ENCODE measurements at regions not wholly inside any gene's neighbourhood (a gene's known extent, or its start where the extent isn't known, plus 50 kb on each side); places are given as distances from the start of the nearest gene placed in this dataset.

DNA sequence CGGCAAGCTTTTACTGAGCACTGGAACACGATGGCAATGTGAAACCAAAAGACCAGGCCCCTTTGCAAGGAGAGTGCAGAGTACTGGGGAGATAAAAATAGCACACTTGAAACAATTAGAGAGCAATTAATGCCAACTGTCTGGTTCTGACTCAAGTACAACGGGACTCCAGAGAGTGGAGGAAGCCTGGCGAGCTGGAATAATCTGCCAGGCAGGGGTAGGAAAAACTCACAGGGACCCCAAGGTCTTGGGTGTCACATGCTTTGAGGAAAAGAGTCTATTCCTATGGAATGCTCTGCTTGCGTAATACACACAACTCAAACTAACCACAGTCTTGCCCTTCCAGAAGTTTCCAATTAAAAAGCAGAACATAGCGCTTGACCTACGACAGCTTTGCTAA is 113.0 kb upstream of the CLMP start (continued):
- TF ChIP-seq EZH2 (IDR thresholded peaks at IDR 0.05; ENCODE audit: low read depth, unreplicated experiment) (no peak), STAT1 (IDR thresholded peaks at IDR 0.05; ENCODE audit: unreplicated experiment) (no peak), NANOG (IDR thresholded peaks at IDR 0.05; ENCODE audit: borderline replicate concordance) (no peak), EZH2phosphoT487 (IDR thresholded peaks at IDR 0.05; ENCODE audit: unreplicated experiment) (no peak), ZNF331 (CRISPR knock-in tag; IDR thresholded peaks at IDR 0.05; ENCODE audit: low read depth) (no peak), ZNF114 (CRISPR knock-in tag; IDR thresholded peaks at IDR 0.05) (no peak), JUNB (IDR thresholded peaks at IDR 0.05; ENCODE audit: unreplicated experiment) (no peak), CREB1 (CRISPR knock-in tag; IDR thresholded peaks at IDR 0.05; ENCODE audit: low read depth) (no peak)
- TF ChIP-seq, protein P1, sequence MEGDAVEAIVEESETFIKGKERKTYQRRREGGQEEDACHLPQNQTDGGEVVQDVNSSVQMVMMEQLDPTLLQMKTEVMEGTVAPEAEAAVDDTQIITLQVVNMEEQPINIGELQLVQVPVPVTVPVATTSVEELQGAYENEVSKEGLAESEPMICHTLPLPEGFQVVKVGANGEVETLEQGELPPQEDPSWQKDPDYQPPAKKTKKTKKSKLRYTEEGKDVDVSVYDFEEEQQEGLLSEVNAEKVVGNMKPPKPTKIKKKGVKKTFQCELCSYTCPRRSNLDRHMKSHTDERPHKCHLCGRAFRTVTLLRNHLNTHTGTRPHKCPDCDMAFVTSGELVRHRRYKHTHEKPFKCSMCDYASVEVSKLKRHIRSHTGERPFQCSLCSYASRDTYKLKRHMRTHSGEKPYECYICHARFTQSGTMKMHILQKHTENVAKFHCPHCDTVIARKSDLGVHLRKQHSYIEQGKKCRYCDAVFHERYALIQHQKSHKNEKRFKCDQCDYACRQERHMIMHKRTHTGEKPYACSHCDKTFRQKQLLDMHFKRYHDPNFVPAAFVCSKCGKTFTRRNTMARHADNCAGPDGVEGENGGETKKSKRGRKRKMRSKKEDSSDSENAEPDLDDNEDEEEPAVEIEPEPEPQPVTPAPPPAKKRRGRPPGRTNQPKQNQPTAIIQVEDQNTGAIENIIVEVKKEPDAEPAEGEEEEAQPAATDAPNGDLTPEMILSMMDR (conservative IDR thresholded peaks at IDR 0.05; ENCODE audit: low read depth in 2 of 2) = no peak
- TF ChIP-seq, protein P2, sequence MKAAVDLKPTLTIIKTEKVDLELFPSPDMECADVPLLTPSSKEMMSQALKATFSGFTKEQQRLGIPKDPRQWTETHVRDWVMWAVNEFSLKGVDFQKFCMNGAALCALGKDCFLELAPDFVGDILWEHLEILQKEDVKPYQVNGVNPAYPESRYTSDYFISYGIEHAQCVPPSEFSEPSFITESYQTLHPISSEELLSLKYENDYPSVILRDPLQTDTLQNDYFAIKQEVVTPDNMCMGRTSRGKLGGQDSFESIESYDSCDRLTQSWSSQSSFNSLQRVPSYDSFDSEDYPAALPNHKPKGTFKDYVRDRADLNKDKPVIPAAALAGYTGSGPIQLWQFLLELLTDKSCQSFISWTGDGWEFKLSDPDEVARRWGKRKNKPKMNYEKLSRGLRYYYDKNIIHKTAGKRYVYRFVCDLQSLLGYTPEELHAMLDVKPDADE (IDR thresholded peaks at IDR 0.05) = no peak
- TF ChIP-seq, protein P3, sequence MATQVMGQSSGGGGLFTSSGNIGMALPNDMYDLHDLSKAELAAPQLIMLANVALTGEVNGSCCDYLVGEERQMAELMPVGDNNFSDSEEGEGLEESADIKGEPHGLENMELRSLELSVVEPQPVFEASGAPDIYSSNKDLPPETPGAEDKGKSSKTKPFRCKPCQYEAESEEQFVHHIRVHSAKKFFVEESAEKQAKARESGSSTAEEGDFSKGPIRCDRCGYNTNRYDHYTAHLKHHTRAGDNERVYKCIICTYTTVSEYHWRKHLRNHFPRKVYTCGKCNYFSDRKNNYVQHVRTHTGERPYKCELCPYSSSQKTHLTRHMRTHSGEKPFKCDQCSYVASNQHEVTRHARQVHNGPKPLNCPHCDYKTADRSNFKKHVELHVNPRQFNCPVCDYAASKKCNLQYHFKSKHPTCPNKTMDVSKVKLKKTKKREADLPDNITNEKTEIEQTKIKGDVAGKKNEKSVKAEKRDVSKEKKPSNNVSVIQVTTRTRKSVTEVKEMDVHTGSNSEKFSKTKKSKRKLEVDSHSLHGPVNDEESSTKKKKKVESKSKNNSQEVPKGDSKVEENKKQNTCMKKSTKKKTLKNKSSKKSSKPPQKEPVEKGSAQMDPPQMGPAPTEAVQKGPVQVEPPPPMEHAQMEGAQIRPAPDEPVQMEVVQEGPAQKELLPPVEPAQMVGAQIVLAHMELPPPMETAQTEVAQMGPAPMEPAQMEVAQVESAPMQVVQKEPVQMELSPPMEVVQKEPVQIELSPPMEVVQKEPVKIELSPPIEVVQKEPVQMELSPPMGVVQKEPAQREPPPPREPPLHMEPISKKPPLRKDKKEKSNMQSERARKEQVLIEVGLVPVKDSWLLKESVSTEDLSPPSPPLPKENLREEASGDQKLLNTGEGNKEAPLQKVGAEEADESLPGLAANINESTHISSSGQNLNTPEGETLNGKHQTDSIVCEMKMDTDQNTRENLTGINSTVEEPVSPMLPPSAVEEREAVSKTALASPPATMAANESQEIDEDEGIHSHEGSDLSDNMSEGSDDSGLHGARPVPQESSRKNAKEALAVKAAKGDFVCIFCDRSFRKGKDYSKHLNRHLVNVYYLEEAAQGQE (IDR thresholded peaks at IDR 0.05; ENCODE audit: unreplicated experiment) = no peak

DNA sequence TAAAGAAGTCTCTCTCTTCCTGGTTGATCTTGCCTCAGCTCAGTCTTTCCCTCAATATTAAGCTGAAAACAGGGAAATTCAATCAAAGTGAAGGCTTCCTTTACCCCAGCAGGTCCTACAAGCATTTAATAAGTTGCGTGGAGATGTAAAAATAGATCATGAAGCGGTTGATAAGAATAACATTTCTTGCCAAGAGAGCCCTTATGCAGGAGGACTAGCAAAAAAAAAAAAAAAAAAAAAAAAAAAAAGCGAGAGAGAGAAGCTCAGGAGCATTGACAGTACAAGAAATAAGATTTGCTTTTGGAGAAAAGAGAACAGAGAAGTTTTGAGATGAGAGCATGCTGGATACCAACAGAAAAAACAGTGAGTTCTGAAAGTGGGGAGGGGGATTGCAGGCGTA is 112.2 kb upstream of the CLMP start:
- ATAC-seq (no peak), DNase-seq (ENCODE audit: low spot score) (no peak)
- Mint-ChIP-seq H3K27me3 (ENCODE audit: insufficient read depth, low read depth, poor library complexity) (peaks cover 18% of the 10 kb centered on the region), H3K36me3 (ENCODE audit: low read depth) (no peaks in the 10 kb centered on the region), H3K4me1 (peaks cover 37% of the 10 kb centered on the region), H3K9me3 (no peaks in the 10 kb centered on the region), H3K27ac (no peak overlapping the region), H3K4me3 (no peak overlapping the region)
- H3K36me3 ChIP-seq (ENCODE audit: insufficient read depth) = no peaks in the 10 kb centered on the region
- no peaks in the 10 kb centered on the region for H3K79me2 ChIP-seq (replicated peaks; ENCODE audit: insufficient read depth)
- H4K20me1 ChIP-seq (replicated peaks; ENCODE audit: insufficient read depth) = no peaks in the 10 kb centered on the region
- no peak overlapping the region; the same call in 1 of the 2 replicates for H2AFZ ChIP-seq
- H3F3A ChIP-seq (replicated peaks; ENCODE audit: low read depth) = 0 out of 2 replicates have a peak, but pooled peaks cover 4% of the 10 kb centered on the region
- no peak overlapping the region for H3K27ac ChIP-seq (ENCODE audit: low read depth)
- no peak overlapping the region for H3K4me2 ChIP-seq
- H3K27me3 ChIP-seq (ENCODE audit: insufficient read depth) = peaks cover 18% of the 10 kb centered on the region
- H3K9me2 ChIP-seq (ENCODE audit: insufficient read depth) = no peaks in the 10 kb centered on the region
- H3K4me3 ChIP-seq = no peak overlapping the region
- peaks cover 19% of the 10 kb centered on the region for H3K4me1 ChIP-seq (ENCODE audit: insufficient read depth)
- no peak for TF ChIP-seq POLR2AphosphoS5 (IDR thresholded peaks at IDR 0.05; ENCODE audit: low read depth)
- TF ChIP-seq ZNF331 (CRISPR knock-in tag; IDR thresholded peaks at IDR 0.05; ENCODE audit: low read depth) = no peak
- TF ChIP-seq STAT1 (IDR thresholded peaks at IDR 0.05; ENCODE audit: unreplicated experiment) = no peak
- TF ChIP-seq, protein P2 (IDR thresholded peaks at IDR 0.05) = no peak
- TF ChIP-seq, protein P3 (IDR thresholded peaks at IDR 0.05; ENCODE audit: unreplicated experiment) = no peak
- TF ChIP-seq JUNB (IDR thresholded peaks at IDR 0.05; ENCODE audit: unreplicated experiment) = no peak
- TF ChIP-seq NANOG (IDR thresholded peaks at IDR 0.05; ENCODE audit: borderline replicate concordance) = no peak
- TF ChIP-seq, protein P1 (conservative IDR thresholded peaks at IDR 0.05; ENCODE audit: low read depth in 2 of 2) = no peak
- no peak for TF ChIP-seq EZH2 (IDR thresholded peaks at IDR 0.05; ENCODE audit: low read depth, unreplicated experiment)
- TF ChIP-seq ZNF114 (CRISPR knock-in tag; IDR thresholded peaks at IDR 0.05) = no peak
- TF ChIP-seq EZH2phosphoT487 (IDR thresholded peaks at IDR 0.05; ENCODE audit: unreplicated experiment) = no peak
- TF ChIP-seq CREB1 (CRISPR knock-in tag; IDR thresholded peaks at IDR 0.05; ENCODE audit: low read depth) = no peak
